ENCODE measurements at regions not wholly inside any gene's neighbourhood (a gene's known extent, or its start where the extent isn't known, plus 50 kb on each side); places are given as distances from the start of the nearest gene placed in this dataset.

DNA sequence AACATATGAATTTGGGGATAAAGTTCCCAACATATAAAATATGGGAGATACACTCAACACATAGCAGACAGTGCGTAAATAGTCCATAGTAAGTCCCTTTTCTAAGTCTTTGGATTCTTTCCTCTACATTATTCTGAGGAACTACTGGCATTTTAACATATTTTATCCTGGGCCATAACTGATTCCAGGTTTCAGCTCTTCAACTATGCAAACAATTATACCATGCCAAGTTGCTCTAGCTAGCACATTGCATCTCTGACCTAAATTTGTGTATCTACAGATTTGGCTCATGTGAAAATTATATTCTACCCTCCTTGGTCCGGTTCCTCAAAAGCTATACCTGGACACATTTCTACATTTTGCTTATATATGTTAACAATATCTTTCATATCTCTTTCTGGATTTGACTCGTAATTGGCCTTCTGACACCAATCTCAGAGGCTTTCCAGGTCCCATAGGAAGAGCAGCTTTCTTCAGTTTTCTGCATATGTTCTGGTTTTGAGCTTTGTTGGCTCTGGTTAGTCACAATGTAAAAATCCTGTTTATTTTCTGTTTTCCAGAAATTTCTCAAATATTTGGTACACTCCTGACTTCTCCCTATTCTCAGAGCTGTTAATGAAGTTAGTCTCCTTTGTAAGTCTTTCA is 305.4 kb downstream of the BMP4 start:
- TF ChIP-seq, protein P1, sequence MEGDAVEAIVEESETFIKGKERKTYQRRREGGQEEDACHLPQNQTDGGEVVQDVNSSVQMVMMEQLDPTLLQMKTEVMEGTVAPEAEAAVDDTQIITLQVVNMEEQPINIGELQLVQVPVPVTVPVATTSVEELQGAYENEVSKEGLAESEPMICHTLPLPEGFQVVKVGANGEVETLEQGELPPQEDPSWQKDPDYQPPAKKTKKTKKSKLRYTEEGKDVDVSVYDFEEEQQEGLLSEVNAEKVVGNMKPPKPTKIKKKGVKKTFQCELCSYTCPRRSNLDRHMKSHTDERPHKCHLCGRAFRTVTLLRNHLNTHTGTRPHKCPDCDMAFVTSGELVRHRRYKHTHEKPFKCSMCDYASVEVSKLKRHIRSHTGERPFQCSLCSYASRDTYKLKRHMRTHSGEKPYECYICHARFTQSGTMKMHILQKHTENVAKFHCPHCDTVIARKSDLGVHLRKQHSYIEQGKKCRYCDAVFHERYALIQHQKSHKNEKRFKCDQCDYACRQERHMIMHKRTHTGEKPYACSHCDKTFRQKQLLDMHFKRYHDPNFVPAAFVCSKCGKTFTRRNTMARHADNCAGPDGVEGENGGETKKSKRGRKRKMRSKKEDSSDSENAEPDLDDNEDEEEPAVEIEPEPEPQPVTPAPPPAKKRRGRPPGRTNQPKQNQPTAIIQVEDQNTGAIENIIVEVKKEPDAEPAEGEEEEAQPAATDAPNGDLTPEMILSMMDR (IDR thresholded peaks at IDR 0.05; ENCODE audit: extremely low read depth, missing control alignments) = no peak
- DNase-seq (ENCODE audit: low spot score) = no peak

DNA sequence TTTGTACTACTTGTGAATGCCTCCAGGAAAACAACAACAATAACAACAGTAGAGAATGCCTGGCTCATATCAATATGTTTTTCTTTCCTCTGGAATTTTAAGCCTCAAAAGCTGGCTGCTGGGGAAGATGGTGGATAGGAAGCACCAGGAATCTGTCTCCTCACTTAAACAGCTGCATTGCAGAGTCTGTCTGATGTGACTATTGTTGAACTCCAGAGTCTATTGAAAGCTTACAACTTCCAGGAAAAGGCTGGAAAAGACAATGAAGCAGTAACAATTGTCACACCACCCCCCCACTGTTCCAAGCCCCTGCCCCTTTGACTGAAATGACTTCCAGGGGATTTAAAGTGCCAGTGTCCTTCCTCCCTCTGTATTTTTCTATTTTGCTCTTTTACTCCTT is 309.7 kb downstream of the BMP4 start:
- TF ChIP-seq, protein P1 (IDR thresholded peaks at IDR 0.05; ENCODE audit: extremely low read depth, missing control alignments) = no peak
- no peak for DNase-seq (ENCODE audit: low spot score)

DNA sequence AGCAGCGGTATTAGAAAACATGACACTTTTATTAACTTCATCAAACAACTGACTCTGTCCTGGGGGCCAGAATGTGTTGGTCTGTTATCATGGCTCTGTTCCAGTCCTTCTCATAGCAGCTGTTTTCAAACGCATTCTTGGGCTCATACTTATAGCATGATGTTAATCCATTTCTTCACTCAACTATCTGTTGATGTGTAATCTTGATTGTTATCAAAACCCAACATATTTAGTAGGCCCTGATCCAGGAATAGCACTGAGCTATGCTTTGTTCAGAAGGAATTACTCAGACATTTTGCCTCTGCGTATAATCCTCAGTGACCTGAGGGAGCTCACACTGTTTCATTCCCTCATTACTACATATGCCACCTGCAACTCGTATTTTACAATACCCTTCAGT is 315.9 kb downstream of the BMP4 start:
- no peak for DNase-seq (ENCODE audit: low spot score)
- TF ChIP-seq, protein P1 (IDR thresholded peaks at IDR 0.05; ENCODE audit: extremely low read depth, missing control alignments) = no peak

DNA sequence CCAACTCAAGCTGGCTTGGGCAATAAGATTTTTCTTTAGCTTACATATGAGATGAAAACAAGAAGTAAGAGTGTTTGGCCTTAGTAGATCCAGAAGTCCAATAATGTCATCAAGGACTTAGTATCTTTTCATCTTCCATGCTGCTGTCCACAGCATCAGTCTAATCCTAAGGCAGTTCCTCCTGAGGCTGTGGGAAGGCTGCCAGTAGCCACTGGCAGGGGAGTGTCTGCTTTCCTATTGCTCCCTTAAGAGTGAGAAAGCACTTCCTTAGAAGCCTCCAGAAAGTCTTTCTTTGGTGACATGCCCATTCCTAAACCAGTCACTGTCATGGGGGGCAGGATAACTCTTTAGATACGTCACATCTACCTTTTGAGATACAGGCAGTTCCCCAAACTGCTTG is 317.7 kb downstream of the BMP4 start:
- DNase-seq (ENCODE audit: low spot score) = no peak
- TF ChIP-seq, protein P1 (IDR thresholded peaks at IDR 0.05; ENCODE audit: extremely low read depth, missing control alignments) = no peak

DNA sequence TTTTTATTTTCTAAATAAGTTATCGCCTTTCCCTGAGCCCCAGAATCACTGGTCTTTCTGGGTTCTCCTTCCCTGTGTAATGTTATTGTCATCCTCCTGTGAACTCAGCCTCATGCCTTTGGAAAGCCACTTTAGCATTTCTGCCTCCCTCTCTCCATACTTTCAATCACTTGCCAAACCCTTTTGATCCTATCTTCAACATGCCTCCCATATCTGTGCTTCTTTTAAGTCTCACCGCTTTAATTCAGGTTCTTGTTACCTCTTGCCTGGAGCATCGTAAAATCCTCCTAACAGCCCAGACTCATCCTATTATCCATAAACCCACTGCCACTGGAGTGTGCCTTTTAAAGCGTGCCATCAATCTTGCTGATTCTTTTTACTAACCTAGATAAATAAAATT is 321.8 kb downstream of the BMP4 start:
- TF ChIP-seq, protein P1 (IDR thresholded peaks at IDR 0.05; ENCODE audit: extremely low read depth, missing control alignments) = no peak
- no peak for DNase-seq (ENCODE audit: low spot score)

DNA sequence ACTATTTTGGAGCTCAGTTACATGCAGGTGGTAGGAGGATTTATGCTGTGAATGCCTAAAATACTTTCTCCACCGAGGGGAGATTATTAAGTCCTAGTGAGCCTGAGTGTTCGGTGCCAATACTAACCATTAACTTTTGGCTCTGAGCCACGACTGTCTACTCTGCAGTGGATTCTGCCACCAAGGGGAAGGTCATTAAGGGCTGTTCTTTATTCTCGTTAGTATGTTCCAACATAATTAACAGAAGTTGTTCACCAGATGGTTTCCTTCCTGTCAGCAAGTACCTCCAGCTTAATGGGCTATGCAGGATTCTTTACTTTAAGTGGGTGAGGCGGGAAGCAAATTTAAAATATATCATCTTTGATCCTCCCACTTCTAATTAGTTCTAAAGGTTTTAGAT is 326.3 kb downstream of the BMP4 start:
- no peak for DNase-seq (ENCODE audit: low spot score)
- TF ChIP-seq, protein P1 (IDR thresholded peaks at IDR 0.05; ENCODE audit: extremely low read depth, missing control alignments) = no peak

DNA sequence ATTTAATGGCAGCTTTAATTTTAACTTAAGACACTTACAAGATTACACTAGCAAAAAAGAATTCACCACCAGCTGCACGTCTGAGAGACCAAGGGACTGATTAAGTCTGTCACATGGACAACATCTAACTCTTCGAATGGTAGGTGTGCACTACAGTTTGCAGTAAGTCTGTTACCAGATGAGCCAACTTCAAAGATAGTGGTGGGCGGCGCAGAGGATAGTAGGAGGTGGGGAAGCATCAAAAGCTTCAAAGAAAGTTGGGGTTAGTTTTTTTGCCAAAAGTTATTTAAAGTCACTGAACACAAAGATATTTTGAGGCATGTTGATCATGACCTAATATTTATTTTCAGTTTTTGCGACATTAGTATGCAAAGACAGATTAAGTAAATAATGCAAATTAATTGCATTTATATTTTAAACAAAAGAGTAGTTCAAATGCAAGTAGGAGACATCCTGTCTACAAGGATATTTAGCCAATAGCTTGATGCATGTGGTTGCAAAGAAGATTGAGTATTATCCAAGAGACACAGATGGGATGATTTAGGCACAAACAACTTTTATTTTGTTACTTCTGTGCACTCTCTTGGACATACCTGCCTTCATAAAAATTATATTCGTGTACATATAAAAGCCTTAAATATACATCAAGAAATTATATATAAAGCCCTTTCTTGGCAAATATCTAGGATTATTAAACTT is 327.7 kb downstream of the BMP4 start:
- TF ChIP-seq, protein P1 (IDR thresholded peaks at IDR 0.05; ENCODE audit: extremely low read depth, missing control alignments) = no peak
- DNase-seq (ENCODE audit: low spot score) = no peak

Data from GM20000 (cell line).